ENCODE measurements at regions not wholly inside any gene's neighbourhood (a gene's known extent, or its start where the extent isn't known, plus 50 kb on each side); places are given as distances from the start of the nearest gene placed in this dataset.

DNA sequence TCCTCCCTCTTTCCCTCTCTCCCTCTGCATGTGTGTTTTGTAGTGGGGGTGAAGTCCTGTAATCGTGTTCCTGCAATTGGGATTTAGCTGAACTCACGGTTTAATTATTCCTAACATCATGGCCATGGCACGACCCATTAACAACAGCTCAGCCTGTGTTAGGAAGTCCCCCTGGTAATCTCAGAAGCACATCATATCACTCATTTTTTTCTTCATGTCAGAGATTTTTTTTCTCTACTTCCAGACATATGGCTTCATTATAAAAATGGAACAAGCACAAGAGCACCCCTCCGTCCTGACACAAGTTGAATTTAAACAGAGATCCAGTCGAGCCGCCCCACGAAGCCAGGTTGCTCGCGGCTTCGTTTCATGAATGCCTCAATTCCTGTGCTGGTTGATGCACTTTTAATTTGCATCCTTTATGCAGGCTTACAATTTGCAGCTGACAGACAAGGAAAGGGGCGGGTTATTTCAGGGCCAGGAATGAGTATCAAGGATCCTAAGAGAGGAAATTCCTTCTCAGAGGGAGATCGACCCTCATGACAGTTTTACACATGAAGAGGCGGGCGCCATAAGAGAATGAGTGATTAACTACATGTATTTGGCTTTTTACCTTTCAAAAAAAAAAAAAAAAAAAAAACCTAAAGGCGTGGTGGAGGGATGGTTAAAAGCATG lies 192.9 kb downstream of the MAF start:
- H3K9me3 ChIP-seq (ENCODE audit: control insufficient read depth in 5 of 5, low read length in 5 of 5) = peaks cover 0 to 5% (median 4%) of the 10 kb centered on the region in 5 donors
- no peaks in the 10 kb centered on the region for H3K4me1 ChIP-seq (ENCODE audit: control insufficient read depth in 5 of 5, insufficient read depth in 5 of 5, low read length in 5 of 5)
- no peaks in the 10 kb centered on the region for H3K27me3 ChIP-seq (ENCODE audit: control insufficient read depth in 5 of 5, insufficient read depth in 4 of 5, low read length in 5 of 5)

DNA sequence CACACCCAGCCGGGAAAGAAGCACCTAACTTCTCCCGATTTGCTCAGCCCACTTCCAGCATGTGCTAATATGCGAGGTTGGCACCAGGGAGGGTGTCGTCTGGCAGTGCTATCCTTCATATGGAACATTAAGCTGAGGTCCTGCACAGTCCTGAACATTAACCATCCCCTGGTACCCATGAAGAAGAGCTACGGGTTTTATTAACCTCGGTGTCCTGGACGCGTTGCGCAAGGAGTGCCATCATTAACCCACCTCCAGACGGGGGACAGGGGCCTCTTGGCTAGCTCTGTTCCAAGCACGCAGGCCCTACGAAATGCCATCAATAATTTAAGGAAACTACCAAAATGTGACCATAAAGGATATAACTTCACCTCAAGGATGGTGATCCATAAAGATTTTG lies 193.5 kb downstream of the MAF start:
- H3K4me3 ChIP-seq (ENCODE audit: low read depth in 1 of 5, low read length in 5 of 5) = no peak overlapping the region
- H3K36me3 ChIP-seq (ENCODE audit: control insufficient read depth in 5 of 5, insufficient read depth in 5 of 5, low read length in 5 of 5) = no peaks in the 10 kb centered on the region
- H3K27ac ChIP-seq (ENCODE audit: low read depth, low read length) = no peak overlapping the region
- H3K9ac ChIP-seq (ENCODE audit: low read length in 5 of 5) = no peak overlapping the region
- H3K27me3 ChIP-seq (ENCODE audit: control insufficient read depth in 5 of 5, insufficient read depth in 4 of 5, low read length in 5 of 5) = no peaks in the 10 kb centered on the region
- H3K9me3 ChIP-seq (ENCODE audit: control insufficient read depth in 5 of 5, low read length in 5 of 5) = peaks cover 0 to 5% (median 4%) of the 10 kb centered on the region in 5 donors
- H3K4me1 ChIP-seq (ENCODE audit: control insufficient read depth in 5 of 5, insufficient read depth in 5 of 5, low read length in 5 of 5) = no peaks in the 10 kb centered on the region

More for the DNA sequence above, 192.9 kb downstream of the MAF start:
- no peaks in the 10 kb centered on the region for H3K36me3 ChIP-seq (ENCODE audit: control insufficient read depth in 5 of 5, insufficient read depth in 5 of 5, low read length in 5 of 5)
- H3K27ac ChIP-seq (ENCODE audit: low read depth, low read length) = no peak overlapping the region
- no peak overlapping the region for H3K9ac ChIP-seq (ENCODE audit: low read length in 5 of 5)
- no peak overlapping the region for H3K4me3 ChIP-seq (ENCODE audit: low read depth in 1 of 5, low read length in 5 of 5)

DNA sequence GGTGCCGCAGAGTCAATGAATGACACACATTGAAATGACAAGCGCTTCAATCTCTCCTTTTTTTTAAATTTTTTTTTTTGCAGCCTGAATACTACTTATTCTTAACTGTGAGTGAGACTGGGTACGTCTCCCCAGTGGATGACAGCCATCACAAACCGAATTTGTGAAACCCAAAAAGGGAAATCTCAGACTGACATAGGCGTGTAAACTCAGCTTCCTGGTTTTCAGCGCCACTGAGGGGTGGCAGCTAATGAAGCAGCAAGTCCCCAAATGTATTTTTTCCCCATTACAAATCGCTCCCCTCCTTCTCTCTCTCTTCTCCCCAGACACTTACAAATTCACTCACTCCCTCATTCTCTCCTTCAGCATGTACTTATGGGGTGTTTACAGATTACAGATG lies 196.0 kb downstream of the MAF start:
- no peaks in the 10 kb centered on the region for H3K27me3 ChIP-seq (ENCODE audit: control insufficient read depth in 5 of 5, insufficient read depth in 4 of 5, low read length in 5 of 5)
- no peak overlapping the region for H3K27ac ChIP-seq (ENCODE audit: low read depth, low read length)
- no peaks in the 10 kb centered on the region for H3K36me3 ChIP-seq (ENCODE audit: control insufficient read depth in 5 of 5, insufficient read depth in 5 of 5, low read length in 5 of 5)
- no peaks in the 10 kb centered on the region for H3K4me1 ChIP-seq (ENCODE audit: control insufficient read depth in 5 of 5, insufficient read depth in 5 of 5, low read length in 5 of 5)
- H3K4me3 ChIP-seq (ENCODE audit: low read depth in 1 of 5, low read length in 5 of 5) = no peak overlapping the region
- peaks cover 0 to 5% (median 4%) of the 10 kb centered on the region in 5 donors for H3K9me3 ChIP-seq (ENCODE audit: control insufficient read depth in 5 of 5, low read length in 5 of 5)
- H3K9ac ChIP-seq (ENCODE audit: low read length in 5 of 5) = no peak overlapping the region

DNA sequence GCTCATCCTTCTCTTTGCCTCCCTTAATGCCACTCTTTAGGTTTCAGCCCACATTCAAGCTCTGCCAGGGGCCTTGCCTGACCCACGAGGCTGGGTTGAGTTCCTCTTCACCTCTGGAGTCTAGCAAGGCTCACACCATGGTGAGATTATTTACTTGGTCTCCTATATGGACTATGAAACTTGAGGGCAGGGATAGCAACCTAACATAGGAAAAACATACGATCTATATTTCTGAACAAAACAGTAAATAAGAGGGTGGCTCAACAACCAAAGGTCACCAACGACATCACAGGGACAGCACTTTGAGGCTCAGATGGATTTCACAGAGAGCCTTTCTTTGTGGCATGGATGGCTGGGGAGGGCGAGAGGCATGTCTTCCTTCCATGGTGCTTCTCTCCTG lies 197.0 kb downstream of the MAF start:
- H3K36me3 ChIP-seq (ENCODE audit: control insufficient read depth in 5 of 5, insufficient read depth in 5 of 5, low read length in 5 of 5) = no peaks in the 10 kb centered on the region
- no peak overlapping the region for H3K27ac ChIP-seq (ENCODE audit: low read depth, low read length)
- no peak overlapping the region for H3K4me3 ChIP-seq (ENCODE audit: low read depth in 1 of 5, low read length in 5 of 5)
- peaks cover 0 to 5% (median 4%) of the 10 kb centered on the region in 5 donors for H3K9me3 ChIP-seq (ENCODE audit: control insufficient read depth in 5 of 5, low read length in 5 of 5)
- no peaks in the 10 kb centered on the region for H3K4me1 ChIP-seq (ENCODE audit: control insufficient read depth in 5 of 5, insufficient read depth in 5 of 5, low read length in 5 of 5)
- no peaks in the 10 kb centered on the region for H3K27me3 ChIP-seq (ENCODE audit: control insufficient read depth in 5 of 5, insufficient read depth in 4 of 5, low read length in 5 of 5)
- H3K9ac ChIP-seq (ENCODE audit: low read length in 5 of 5) = no peak overlapping the region

DNA sequence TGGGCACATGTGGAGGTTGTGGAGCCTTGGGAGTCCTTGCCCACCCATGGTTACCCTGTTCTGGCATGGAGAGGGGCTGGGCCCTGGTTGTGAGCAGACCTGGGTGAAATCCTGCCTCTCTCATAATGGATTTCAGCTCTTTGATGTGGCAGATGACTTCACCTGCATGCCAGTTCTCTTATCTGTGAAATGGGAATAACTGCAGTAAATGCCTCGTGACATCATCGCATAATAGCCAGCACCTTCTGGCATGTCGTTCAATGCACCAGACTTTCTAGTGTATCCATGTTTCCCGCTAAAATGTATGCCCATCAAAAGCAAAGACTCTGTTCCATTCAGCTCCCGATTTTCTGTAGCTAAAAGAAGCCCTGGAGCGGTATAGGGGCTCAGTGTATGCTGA lies 197.6 kb downstream of the MAF start:
- no peaks in the 10 kb centered on the region for H3K4me1 ChIP-seq (ENCODE audit: control insufficient read depth in 5 of 5, insufficient read depth in 5 of 5, low read length in 5 of 5)
- H3K27ac ChIP-seq (ENCODE audit: low read depth, low read length) = no peak overlapping the region
- H3K9ac ChIP-seq (ENCODE audit: low read length in 5 of 5) = no peak overlapping the region
- H3K27me3 ChIP-seq (ENCODE audit: control insufficient read depth in 5 of 5, insufficient read depth in 4 of 5, low read length in 5 of 5) = no peaks in the 10 kb centered on the region
- H3K9me3 ChIP-seq (ENCODE audit: control insufficient read depth in 5 of 5, low read length in 5 of 5) = peaks cover 0 to 5% (median 4%) of the 10 kb centered on the region in 5 donors
- H3K4me3 ChIP-seq (ENCODE audit: low read depth in 1 of 5, low read length in 5 of 5) = no peak overlapping the region
- no peaks in the 10 kb centered on the region for H3K36me3 ChIP-seq (ENCODE audit: control insufficient read depth in 5 of 5, insufficient read depth in 5 of 5, low read length in 5 of 5)

DNA sequence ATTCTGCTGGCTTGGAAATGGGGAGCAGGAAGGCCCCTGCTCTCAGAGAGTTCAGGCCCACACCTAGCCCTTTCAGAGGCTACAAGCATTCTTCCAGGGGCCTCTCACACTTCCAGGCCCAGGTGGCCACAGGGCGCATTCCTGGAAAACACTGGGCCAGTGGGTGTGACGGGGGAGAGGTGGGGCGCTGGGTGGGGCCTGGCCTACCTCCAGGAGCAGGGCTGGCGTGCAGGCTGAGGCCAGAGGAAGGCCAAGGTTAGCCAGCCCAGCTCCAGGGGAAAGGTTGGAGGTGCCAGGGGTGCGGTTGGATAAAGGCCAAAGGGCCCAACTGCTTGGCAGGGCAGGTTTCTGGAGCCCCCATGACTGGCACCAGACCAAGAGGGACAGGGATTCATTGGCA lies 198.2 kb downstream of the MAF start:
- Histone ChIP-seq H3K36me3 (ENCODE audit: control insufficient read depth in 5 of 5, insufficient read depth in 5 of 5, low read length in 5 of 5) (no peaks in the 10 kb centered on the region), H3K27ac (ENCODE audit: low read depth, low read length) (no peak overlapping the region)

DNA sequence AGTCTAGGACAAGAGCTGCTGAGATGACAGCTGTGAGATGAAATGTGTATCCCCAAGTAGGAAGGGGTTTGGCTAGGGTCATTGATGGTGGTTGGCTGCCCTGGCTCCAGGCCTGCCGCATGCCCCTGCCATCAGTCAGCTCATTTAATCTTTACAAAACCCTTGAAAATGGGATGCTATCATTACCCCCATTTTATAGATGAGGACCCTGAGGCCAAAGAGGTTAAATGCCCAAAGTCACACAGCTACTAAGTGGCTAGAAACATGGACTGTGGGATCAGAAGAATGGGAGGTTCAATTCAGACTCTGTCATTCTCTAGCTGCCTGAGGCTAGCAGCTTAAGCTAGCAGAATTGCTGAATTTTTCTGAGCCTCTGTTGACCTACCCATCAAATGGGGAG lies 198.8 kb downstream of the MAF start:
- Histone ChIP-seq H3K4me1 (ENCODE audit: control insufficient read depth in 5 of 5, insufficient read depth in 5 of 5, low read length in 5 of 5) (no peaks in the 10 kb centered on the region), H3K27me3 (ENCODE audit: control insufficient read depth in 5 of 5, insufficient read depth in 4 of 5, low read length in 5 of 5) (no peaks in the 10 kb centered on the region), H3K36me3 (ENCODE audit: control insufficient read depth in 5 of 5, insufficient read depth in 5 of 5, low read length in 5 of 5) (no peaks in the 10 kb centered on the region), H3K9me3 (ENCODE audit: control insufficient read depth in 5 of 5, low read length in 5 of 5) (peaks cover 0 to 5% (median 4%) of the 10 kb centered on the region in 5 donors), H3K27ac (ENCODE audit: low read depth, low read length) (no peak overlapping the region), H3K9ac (ENCODE audit: low read length in 5 of 5) (no peak overlapping the region), H3K4me3 (ENCODE audit: low read depth in 1 of 5, low read length in 5 of 5) (no peak overlapping the region)

More for the DNA sequence above, 198.2 kb downstream of the MAF start:
- peaks cover 0 to 5% (median 4%) of the 10 kb centered on the region in 5 donors for H3K9me3 ChIP-seq (ENCODE audit: control insufficient read depth in 5 of 5, low read length in 5 of 5)
- no peaks in the 10 kb centered on the region for H3K27me3 ChIP-seq (ENCODE audit: control insufficient read depth in 5 of 5, insufficient read depth in 4 of 5, low read length in 5 of 5)
- no peak overlapping the region for H3K4me3 ChIP-seq (ENCODE audit: low read depth in 1 of 5, low read length in 5 of 5)
- H3K9ac ChIP-seq (ENCODE audit: low read length in 5 of 5) = no peak overlapping the region
- no peaks in the 10 kb centered on the region for H3K4me1 ChIP-seq (ENCODE audit: control insufficient read depth in 5 of 5, insufficient read depth in 5 of 5, low read length in 5 of 5)

DNA sequence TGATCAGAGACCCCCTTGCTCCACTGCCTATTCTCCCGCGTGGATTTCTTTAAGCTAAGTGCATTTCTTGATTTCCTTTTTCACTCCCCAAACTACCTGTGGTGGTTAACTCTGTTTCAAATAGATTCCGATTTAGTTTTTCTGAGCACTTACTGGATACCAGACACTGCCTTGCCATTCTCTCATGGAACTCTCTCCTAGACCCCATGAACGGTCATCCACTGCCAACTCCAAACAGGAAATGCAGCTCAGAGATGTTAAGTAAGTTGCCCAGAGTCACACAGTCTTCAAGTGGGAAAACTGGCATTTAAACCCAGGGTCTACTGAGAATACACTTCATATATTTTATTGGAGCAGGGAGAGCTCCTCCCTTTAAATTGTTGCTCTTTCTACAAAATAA lies 199.4 kb downstream of the MAF start:
- H3K9ac ChIP-seq (ENCODE audit: low read length in 5 of 5) = no peak overlapping the region
- H3K4me3 ChIP-seq (ENCODE audit: low read depth in 1 of 5, low read length in 5 of 5) = no peak overlapping the region
- H3K36me3 ChIP-seq (ENCODE audit: control insufficient read depth in 5 of 5, insufficient read depth in 5 of 5, low read length in 5 of 5) = no peaks in the 10 kb centered on the region
- H3K27ac ChIP-seq (ENCODE audit: low read depth, low read length) = no peak overlapping the region
- peaks cover 0 to under 1% (median 0%) of the 10 kb centered on the region in 5 donors for H3K4me1 ChIP-seq (ENCODE audit: control insufficient read depth in 5 of 5, insufficient read depth in 5 of 5, low read length in 5 of 5)
- no peaks in the 10 kb centered on the region for H3K27me3 ChIP-seq (ENCODE audit: control insufficient read depth in 5 of 5, insufficient read depth in 4 of 5, low read length in 5 of 5)
- H3K9me3 ChIP-seq (ENCODE audit: control insufficient read depth in 5 of 5, low read length in 5 of 5) = peaks cover 0 to 5% (median 4%) of the 10 kb centered on the region in 5 donors

DNA sequence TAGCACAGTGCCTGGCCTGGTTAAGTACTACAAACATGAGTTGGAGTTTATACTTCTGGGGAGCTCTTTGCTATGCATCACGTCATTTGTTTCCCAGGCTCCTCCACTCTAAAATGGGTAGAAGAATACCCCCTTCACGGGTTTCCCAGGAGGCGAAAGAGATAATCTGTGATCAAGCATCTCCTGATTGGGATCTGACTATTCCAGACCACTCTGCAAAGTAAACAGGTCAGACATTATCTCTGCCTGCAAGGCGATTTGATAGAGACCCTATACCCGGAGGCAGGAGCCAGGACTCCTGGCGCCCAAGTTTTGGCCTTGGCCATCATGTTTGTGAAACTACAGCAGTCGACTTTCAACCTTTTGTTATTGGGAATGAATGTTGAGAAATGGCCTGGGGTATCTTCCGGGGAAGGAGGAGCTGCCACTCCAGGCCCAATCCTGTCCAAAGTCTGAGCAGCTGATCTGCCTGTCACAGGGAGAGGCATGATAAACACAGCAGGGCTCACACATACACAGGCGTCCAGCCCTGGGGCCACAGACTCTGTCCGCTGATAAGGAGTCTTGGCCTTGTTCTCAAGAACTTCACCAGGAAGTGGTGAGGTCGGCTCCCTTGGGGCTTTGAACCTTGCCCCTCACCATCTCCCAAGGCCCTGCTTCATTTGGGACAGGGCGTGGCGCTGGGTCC lies 199.9 kb downstream of the MAF start:
- peaks cover 0 to 6% (median 0%) of the 10 kb centered on the region in 5 donors for H3K4me1 ChIP-seq (ENCODE audit: control insufficient read depth in 5 of 5, insufficient read depth in 5 of 5, low read length in 5 of 5)
- H3K27me3 ChIP-seq (ENCODE audit: control insufficient read depth in 5 of 5, insufficient read depth in 4 of 5, low read length in 5 of 5) = no peaks in the 10 kb centered on the region
- no peak overlapping the region for H3K27ac ChIP-seq (ENCODE audit: low read depth, low read length)
- no peak overlapping the region for H3K9ac ChIP-seq (ENCODE audit: low read length in 5 of 5)
- peaks cover 0 to under 1% (median 0%) of the 10 kb centered on the region in 5 donors for H3K9me3 ChIP-seq (ENCODE audit: control insufficient read depth in 5 of 5, low read length in 5 of 5)
- no peaks in the 10 kb centered on the region for H3K36me3 ChIP-seq (ENCODE audit: control insufficient read depth in 5 of 5, insufficient read depth in 5 of 5, low read length in 5 of 5)
- H3K4me3 ChIP-seq (ENCODE audit: low read depth in 1 of 5, low read length in 5 of 5) = no peak overlapping the region

DNA sequence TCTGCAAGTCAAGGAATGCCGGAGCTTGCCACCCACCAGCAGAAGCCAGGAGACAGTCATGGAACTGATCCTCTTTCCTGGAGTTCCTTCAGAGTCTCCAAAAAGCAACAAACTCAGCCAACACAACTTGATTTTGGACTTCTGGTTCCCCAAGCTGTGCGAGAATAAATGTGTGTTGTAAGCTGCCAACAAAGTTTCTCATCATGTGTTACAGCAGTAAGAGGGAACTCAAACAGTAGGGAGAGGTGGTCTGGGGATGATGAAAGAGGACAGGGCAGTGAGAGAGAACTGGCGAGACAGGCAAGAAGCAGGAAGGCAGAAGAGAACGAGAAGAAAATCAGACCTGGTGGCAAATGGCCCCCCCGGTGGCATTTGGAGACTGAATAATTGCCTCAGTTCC lies 204.9 kb downstream of the MAF start:
- Histone ChIP-seq H3K4me1 (ENCODE audit: control insufficient read depth in 5 of 5, insufficient read depth in 5 of 5, low read length in 5 of 5) (peaks cover 2 to 37% (median 5%) of the 10 kb centered on the region in 5 donors), H3K27me3 (ENCODE audit: control insufficient read depth in 5 of 5, insufficient read depth in 4 of 5, low read length in 5 of 5) (no peaks in the 10 kb centered on the region), H3K4me3 (ENCODE audit: low read depth in 1 of 5, low read length in 5 of 5) (no peak overlapping the region)

More for the DNA sequence above, 204.9 kb downstream of the MAF start:
- H3K9me3 ChIP-seq (ENCODE audit: control insufficient read depth in 5 of 5, low read length in 5 of 5) = no peaks in the 10 kb centered on the region
- no peaks in the 10 kb centered on the region for H3K36me3 ChIP-seq (ENCODE audit: control insufficient read depth in 5 of 5, insufficient read depth in 5 of 5, low read length in 5 of 5)
- no peak overlapping the region for H3K27ac ChIP-seq (ENCODE audit: low read depth, low read length)
- H3K9ac ChIP-seq (ENCODE audit: low read length in 5 of 5) = peak overlapping the region in 1 of 5 donors; percentile 8

Measured in subcutaneous abdominal adipose tissue (tissue), 5 donors.